ENCODE measurements at regions not wholly inside any gene's neighbourhood (a gene's known extent, or its start where the extent isn't known, plus 50 kb on each side); places are given as distances from the start of the nearest gene placed in this dataset.

DNA sequence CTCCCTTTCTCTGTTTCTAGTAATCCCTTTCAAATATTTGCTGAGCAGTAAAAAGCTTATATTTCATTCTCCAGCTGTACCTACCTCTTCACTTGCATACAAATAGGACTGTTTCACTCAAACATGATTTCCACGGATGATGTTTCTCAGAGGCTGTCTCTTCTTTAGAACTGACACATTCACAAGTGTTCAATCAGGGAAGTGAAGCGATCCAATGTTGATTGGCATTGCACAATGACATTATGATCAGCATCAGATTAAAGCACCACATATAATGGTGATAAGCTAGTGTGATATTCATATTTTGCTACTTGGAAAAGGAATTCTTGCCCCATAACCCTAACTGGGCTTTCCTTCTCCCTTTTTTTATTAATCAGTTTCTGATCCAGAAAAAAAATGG, 681.8 kb downstream of the TBC1D32 start:
- TF ChIP-seq, protein P1, sequence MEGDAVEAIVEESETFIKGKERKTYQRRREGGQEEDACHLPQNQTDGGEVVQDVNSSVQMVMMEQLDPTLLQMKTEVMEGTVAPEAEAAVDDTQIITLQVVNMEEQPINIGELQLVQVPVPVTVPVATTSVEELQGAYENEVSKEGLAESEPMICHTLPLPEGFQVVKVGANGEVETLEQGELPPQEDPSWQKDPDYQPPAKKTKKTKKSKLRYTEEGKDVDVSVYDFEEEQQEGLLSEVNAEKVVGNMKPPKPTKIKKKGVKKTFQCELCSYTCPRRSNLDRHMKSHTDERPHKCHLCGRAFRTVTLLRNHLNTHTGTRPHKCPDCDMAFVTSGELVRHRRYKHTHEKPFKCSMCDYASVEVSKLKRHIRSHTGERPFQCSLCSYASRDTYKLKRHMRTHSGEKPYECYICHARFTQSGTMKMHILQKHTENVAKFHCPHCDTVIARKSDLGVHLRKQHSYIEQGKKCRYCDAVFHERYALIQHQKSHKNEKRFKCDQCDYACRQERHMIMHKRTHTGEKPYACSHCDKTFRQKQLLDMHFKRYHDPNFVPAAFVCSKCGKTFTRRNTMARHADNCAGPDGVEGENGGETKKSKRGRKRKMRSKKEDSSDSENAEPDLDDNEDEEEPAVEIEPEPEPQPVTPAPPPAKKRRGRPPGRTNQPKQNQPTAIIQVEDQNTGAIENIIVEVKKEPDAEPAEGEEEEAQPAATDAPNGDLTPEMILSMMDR (IDR thresholded peaks at IDR 0.05 in 8 of 11, conservative IDR thresholded peaks at IDR 0.05 in 3 of 11), result no peak
- TF ChIP-seq POLR2A (IDR thresholded peaks at IDR 0.05), result no peak

All from spleen (tissue), 7 donors.